Adrenal gland (tissue), 9 donors: ENCODE measurements at regions not wholly inside any gene's neighbourhood (a gene's known extent, or its start where the extent isn't known, plus 50 kb on each side); places are given as distances from the start of the nearest gene placed in this dataset.

ENCODE experiments used
- DNase-seq, 7 donors: peaks; one replicate each; pipeline ENCODE4 v3.0.0-alpha.2; 2019 to 2020
- H3K27ac ChIP-seq, 5 donors: fragments of 200-600 bp; sonication (generic) in 4 of 5; 1 replicate in 3 of 5; 2 replicates in 2 of 5; pipeline versions ENCODE4 v1.5.1 to v1.8.0; 2016 to 2020; ENCODE audit warnings: mild to moderate bottlenecking in 1 of 5
- H3K27me3 ChIP-seq: fragments of 200-600 bp; 2 replicates; pipeline ENCODE4 v1.8.0; 2021
- H3K36me3 ChIP-seq, 2 donors: fragments of 200-600 bp; replicated peaks in 1 of 2; 1 replicate in 1 of 2; 2 replicates in 1 of 2; pipeline versions ENCODE4 v1.5.1 to v1.8.0; 2018 to 2022
- H3K4me1 ChIP-seq, 2 donors: fragments of 200-600 bp; replicated peaks in 1 of 2; 1 replicate in 1 of 2; 2 replicates in 1 of 2; pipeline versions ENCODE4 v1.5.1 to v1.8.0; 2018 to 2021
- H3K4me3 ChIP-seq, 4 donors: fragments of 200-600 bp; sonication (generic) in 3 of 4; one replicate each; pipeline ENCODE4 v1.5.1; 2016 to 2018
- H3K9me3 ChIP-seq, 3 donors: fragments of 200-600 bp; sonication (generic) in 1 of 3; replicated peaks in 1 of 3; 1 replicate in 2 of 3; 2 replicates in 1 of 3; pipeline versions ENCODE4 v1.5.1 to v1.8.0; 2016 to 2021
- CTCF ChIP-seq, 6 experiments: fragments of 450-650 bp in 4 of 6; fragments of 200-600 bp in 2 of 6; sonication (generic) in 1 of 6; IDR thresholded peaks; 1 replicate in 5 of 6; 2 replicates in 1 of 6; pipeline versions ENCODE4 v1.5.1 to v1.8.0; 2016 to 2021; ENCODE audit warnings: antibody characterized with exemption in 6 of 6, mild to moderate bottlenecking in 2 of 6, moderate library complexity in 1 of 6
- POLR2A ChIP-seq, 2 donors: fragments of 450-650 bp; IDR thresholded peaks; one replicate each; pipeline ENCODE4 v1.6.1; 2017; ENCODE audit warnings: antibody characterized with exemption in 2 of 2, mild to moderate bottlenecking in 2 of 2, moderate library complexity in 1 of 2
- WGBS, 4 donors: extraction: QIAGEN DNeasy Blood & Tissue Kit in 2 of 4; methylation state at CpG; one replicate each; pipeline versions ENCODE4 v1.1.5 to v1.1.7; 2013 to 2017; 5-methylcytosine and 5-hydroxymethylcytosine counted together
- intact Hi-C, 2 donors: fragments of 100-400 bp; cut with DNase I; formaldehyde crosslinking; loops; one replicate each; pipeline versions ENCODE4 v1.14.1 to v1.15.0; 2022 to 2023
- donor health status: healthy with polysubstance abuse.
- donor health status: Bipolar disorder and iron deficiency.
- donor health status: DM: yes; HTN: yes; CAD: no.
- donor health status: DM: no; HTN: no; CAD: no.
- donor health status: DM: no; HTN: no; CAD: no.

DNA sequence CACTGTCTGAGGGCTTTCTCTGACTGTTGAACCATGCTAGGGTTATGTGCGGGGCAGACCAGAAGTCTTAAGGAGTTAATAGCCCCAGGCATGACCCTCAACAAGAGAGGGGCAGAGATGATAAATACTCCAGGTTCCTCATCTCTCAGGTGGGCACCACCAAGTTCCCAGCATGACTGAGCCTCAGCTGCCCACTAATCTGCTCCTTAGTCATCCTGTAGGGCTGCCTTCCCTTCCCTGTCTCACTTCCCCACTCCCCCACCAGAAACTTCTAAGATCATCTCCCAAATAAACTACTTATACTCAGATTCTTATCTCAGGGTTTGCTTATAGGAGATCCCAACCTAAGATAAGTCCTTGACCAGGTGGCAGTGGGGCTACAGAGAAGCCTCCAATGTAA lies 101.7 kb upstream of the PRNP start:
- no peaks in the 10 kb centered on the region for H3K9me3 ChIP-seq
- no peaks in the 10 kb centered on the region for H3K36me3 ChIP-seq
- no peak for TF ChIP-seq POLR2A (IDR thresholded peaks at IDR 0.05)
- no peak for TF ChIP-seq CTCF (IDR thresholded peaks at IDR 0.05)
- H3K27me3 ChIP-seq: no peaks in the 10 kb centered on the region
- DNase-seq: no peak
- no peak overlapping the region for H3K27ac ChIP-seq
- WGBS, 4 donors: 78 to 100% (median 87%) methylated on average over 1 of the region's 1 CpG
- no peak overlapping the region for H3K4me3 ChIP-seq
- intact Hi-C loops: no loop called here
- H3K4me1 ChIP-seq: no peaks in the 10 kb centered on the region

- Histone ChIP-seq H3K4me1 (no peaks in the 10 kb centered on the region), H3K9me3 (no peaks in the 10 kb centered on the region), H3K27me3 (peaks cover 2% of the 10 kb centered on the region), H3K36me3 (no peaks in the 10 kb centered on the region), H3K4me3 (no peak overlapping the region), H3K27ac (no peak overlapping the region)
- DNase-seq: no peak
- TF ChIP-seq CTCF (IDR thresholded peaks at IDR 0.05) (no peak), POLR2A (IDR thresholded peaks at IDR 0.05) (no peak)
- intact Hi-C loops: no loop called here
- 49 to 69% (median 56%) methylated on average over 5 of the region's 5 CpGs for WGBS, 4 donors
Observed at GRCh38 chr20:4581838-4582237, 104.4 kb upstream of the PRNP start.

GRCh38 chr20:4578375-4578774 lies 107.9 kb upstream of the PRNP start:
- Histone ChIP-seq H3K4me1 (no peaks in the 10 kb centered on the region), H3K4me3 (no peak overlapping the region), H3K36me3 (no peaks in the 10 kb centered on the region), H3K27me3 (peaks cover 9% of the 10 kb centered on the region), H3K9me3 (no peaks in the 10 kb centered on the region), H3K27ac (no peak overlapping the region)
- intact Hi-C loops: no loop called here
- no peak for DNase-seq
- 52 to 77% (median 64%) methylated on average over 1 of the region's 1 CpG for WGBS, 4 donors
- no peak for TF ChIP-seq CTCF (IDR thresholded peaks at IDR 0.05)
- no peak for TF ChIP-seq POLR2A (IDR thresholded peaks at IDR 0.05)

GRCh38 chr20:4574356-4574690 lies 111.9 kb upstream of the PRNP start:
- Histone ChIP-seq H3K27ac (no peak overlapping the region), H3K4me3 (no peak overlapping the region), H3K27me3 (peaks cover 9% of the 10 kb centered on the region), H3K36me3 (no peaks in the 10 kb centered on the region), H3K4me1 (no peaks in the 10 kb centered on the region), H3K9me3 (no peaks in the 10 kb centered on the region)
- no peak for TF ChIP-seq CTCF (IDR thresholded peaks at IDR 0.05)
- TF ChIP-seq POLR2A (IDR thresholded peaks at IDR 0.05): no peak
- no peak for DNase-seq
- WGBS, 4 donors: 57 to 70% (median 66%) methylated on average over 3 of the region's 3 CpGs
- intact Hi-C loops: no loop called here
